GM08714 (cell line): ENCODE measurements at regions not wholly inside any gene's neighbourhood (a gene's known extent, or its start where the extent isn't known, plus 50 kb on each side); places are given as distances from the start of the nearest gene placed in this dataset.
"Not testable (repeated sequence)": the region's sequence is repeated elsewhere in the genome, so short reads cannot be mapped to it uniquely, and the experiment has no call there.

Source experiments
- H3K4me3 ChIP-seq: fragments of 200-500 bp; sonication (Bioruptor generic); 2 replicates; pipeline ENCODE4 v1.5.1; 2014; ENCODE audit warnings: mild to moderate bottlenecking, low read length, inconsistent platforms
- ZNF274 ChIP-seq: IDR thresholded peaks from 2 replicates; pipeline ENCODE4 v1.6.1; 2012; ENCODE audit warnings: mild to moderate bottlenecking, low read depth, low read length

DNA sequence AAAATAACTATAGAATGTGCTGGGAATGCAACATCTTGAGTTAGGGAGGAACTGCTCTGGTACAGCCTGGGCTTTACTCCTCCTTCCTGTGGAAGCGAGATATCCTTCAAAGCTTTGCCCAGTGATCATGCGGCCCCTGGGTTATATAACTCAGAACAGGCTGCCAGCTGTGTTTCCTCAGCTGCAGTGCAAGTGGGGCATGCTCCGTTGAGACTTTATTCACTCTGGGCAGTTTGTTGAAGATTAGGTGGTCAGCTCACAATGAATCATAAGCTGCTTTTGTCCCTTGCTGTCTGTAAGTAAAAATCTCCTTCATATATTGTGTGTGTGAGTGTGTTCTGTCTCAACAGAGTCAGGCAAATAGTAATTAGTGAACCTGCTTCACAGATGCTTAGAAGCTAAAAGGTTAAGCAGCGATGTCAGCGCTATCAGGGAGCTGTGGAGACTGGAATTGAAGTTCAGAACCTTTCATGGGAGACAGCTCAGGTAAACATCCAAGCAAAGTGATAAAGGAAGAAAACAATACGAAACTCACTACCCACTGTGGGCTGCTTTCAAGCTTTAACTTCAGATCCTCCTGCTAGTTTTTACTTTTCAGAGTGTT lies 688.4 kb downstream of the HTR1B start:
- H3K4me3 ChIP-seq: no peak overlapping the region
- no peak for TF ChIP-seq ZNF274

DNA sequence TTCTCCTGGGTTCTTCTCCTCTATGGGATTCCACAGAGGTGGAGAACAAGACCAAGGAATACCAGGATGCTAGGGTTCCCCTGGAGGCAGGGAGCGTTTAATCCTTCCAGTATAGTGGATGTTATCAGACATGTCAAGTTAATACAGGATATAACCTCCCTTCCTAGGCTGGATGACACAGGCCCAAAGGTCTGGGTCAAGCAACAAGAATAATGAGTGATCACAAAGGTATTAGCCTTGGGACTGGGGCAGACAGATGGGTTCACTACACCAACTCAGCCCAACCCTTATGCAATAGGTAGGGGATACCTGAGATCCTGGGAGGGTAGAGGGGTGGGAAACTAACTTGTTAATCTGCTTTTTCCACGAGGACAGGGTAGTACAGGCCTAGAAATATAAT lies 690.3 kb downstream of the HTR1B start:
- no peak overlapping the region for H3K4me3 ChIP-seq
- TF ChIP-seq ZNF274: no peak

DNA sequence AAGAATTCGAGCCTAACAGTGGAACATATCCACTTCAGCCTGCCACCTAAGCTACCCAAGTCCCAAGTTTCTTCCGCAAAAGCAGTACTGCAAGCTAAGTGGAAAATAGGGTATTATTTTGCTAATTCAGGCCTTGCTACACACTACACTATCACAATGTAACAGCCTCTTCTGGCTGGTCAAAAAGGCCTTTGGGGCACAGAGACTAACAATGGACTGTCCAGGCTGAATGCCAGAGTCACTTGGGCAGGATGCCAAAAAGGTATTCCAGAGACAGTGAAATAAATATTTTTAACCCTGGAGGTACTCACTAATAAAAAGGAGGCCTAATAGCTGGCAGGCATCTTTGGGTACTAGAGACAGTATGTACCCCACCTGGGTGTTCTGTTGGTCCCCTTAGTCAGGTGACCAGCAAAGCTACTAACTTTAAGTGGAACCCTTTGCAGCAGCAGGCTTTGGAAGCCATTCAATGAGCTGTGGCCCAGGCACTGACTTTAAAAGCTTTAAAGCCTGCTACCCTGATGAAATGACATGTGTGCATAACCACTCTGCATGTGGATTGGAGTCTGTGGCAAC lies 692.1 kb downstream of the HTR1B start:
- no peak overlapping the region for H3K4me3 ChIP-seq
- TF ChIP-seq ZNF274: no peak

DNA sequence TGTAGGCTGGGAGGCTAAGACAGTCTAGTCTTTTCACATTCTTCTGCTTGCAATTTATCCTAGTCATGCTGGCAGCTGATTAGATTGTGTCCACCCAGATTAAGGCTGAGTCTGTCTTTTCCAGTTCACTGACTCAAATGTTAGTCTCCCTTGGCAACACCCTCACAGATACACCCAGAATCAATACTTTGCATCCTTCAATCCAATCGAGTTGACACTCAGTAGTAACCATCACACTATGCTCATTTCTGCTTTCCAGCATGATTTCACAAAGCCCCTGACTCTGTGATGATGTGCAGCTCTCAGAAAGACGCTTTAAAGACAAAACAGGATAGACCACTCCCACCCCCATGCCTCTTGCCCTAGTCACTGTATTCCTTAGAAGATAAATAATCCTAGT lies 693.0 kb downstream of the HTR1B start:
- H3K4me3 ChIP-seq: no peak overlapping the region
- no peak for TF ChIP-seq ZNF274

DNA sequence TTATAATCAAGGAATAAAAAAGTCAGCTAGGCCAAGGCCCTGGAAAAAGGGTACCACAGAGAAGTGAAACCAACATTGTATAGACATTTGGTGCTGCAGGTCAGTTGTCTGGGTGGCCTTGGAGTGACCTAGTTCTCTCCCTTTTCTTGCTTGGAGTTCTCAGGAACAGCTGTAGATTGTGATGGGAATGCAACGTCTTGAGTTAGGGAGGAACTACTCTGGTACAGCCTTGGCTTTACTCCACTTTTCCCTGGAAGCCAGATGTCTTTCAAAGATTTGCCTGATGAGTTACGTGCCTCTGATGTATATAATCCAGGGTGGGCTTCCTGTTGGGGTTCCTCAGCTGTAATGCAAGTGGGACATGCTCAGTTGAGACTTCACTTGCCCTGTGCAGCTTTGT lies 694.7 kb downstream of the HTR1B start:
- no peak overlapping the region for H3K4me3 ChIP-seq
- no peak for TF ChIP-seq ZNF274

DNA sequence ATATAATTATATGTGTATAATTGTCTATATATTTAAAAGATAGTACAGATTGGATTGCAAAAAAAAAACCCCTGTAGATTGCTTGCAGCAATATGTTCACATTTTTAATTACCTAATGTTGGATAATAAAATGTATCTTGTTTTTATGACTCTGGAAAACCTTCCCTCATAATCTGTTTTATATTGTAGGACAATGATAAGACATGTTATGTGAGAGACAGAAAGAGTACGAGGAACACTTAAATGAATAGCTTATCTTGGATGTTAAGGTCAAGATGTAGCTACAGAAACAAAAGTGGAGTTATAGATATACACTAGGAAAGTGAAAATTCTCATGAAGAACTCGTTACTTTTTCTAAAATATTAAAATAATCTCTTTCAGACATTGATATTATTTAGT lies 691.6 kb upstream of the IMPG1 start:
- no peak overlapping the region for H3K4me3 ChIP-seq
- no peak for TF ChIP-seq ZNF274

DNA sequence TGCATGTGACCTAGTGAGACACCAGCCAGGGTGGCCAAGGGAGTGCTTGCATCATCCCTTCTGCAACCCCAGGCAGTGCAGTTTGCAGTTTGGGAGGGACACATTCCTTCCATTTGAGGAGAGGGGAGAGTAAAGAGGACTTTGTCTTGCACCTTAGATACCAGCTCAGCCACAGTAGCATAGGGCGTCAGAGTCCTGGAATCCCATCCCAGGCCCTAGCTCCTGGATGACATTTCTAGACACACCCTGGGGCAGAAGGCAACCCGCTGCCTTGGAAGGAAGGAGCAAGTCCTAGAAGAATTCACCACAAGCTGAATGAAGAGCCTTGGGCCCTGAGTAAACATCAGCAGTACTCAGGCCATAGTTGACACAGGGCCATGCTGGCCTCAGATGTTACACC lies 680.4 kb upstream of the IMPG1 start:
- TF ChIP-seq ZNF274: no peak
- H3K4me3 ChIP-seq: no peak overlapping the region

DNA sequence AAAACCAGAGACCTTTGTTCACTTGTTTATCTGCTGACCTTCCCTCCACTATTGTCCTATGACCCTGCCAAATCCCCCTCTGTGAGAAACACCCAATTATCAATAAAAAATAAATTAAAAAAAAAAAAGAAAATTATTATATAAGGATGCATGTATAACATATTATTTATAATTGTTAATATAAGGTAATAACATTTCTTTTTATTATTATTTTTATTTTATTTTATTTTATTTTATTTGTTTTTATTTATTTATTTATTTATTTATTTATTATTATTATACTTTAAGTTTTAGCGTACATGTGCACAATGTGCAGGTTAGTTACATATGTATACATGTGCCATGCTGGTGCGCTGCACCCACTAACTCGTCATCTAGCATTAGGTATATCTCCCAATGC lies 672.9 kb upstream of the IMPG1 start:
- H3K4me3 ChIP-seq: not testable (repeated sequence)

DNA sequence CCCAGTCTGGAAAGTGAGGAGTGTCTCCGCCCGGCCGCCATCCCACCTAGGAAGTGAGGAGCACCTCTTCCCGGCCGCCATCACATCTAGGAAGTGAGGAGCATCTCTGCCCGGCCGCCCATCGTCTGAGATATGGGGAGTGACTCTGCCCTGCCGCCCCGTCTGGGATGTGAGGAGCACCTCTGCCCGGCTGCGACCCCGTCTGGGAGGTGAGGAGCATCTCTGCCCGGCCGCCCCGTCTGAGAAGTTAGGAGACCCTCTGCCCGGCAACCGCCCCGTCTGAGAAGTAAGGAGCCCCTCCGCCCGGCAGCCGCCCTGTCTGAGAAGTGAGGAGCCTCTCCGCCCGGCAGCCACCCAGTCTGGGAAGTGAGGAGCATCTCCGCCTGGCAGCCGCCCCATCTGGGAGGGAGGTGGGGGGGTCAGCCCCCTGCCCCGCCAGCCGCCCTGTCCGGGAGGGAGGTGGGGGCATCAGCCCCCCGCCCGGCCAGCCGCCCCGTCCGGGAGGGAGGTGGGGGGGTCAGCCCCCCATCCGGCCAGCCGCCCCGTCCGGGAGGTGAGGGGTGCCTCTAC lies 671.8 kb upstream of the IMPG1 start:
- H3K4me3 ChIP-seq: not testable (repeated sequence)

DNA sequence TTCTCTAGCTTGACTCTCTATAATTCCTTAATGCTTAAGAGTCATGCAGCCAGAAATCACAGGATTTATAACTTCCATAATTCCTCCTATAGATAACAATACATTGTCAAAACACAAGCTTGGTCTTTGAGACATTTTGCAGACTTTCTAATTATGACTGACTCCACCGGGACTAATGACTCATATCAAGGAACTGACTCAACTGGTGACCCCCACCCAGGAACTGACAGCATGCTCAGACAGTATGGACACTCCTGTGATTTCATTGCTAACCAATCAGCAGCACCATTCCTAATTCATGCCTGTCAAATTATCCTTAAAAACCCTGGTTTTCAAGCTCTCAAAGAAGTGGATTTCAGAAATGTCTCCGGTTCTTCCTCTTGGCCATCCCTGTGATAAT lies 670.5 kb upstream of the IMPG1 start:
- no peak for TF ChIP-seq ZNF274
- H3K4me3 ChIP-seq: no peak overlapping the region

DNA sequence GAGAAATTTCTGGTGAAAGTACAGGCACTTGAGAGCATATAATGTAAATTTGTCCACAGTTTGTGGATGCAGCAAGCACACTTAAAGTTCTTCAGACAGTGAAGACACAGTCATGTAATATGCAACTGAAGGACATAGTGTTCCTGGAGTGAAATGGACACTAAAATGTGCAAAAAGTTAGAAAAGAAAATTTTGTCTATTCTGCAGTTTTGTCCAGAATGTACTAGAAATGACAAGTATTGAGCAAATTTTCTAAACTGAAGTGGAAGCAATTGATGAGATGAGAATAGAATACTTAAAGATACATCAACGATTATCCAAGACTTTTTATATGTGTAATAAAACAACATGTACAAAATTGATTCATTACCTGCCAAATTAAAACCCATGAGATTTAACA lies 647.0 kb upstream of the IMPG1 start:
- no peak overlapping the region for H3K4me3 ChIP-seq
- TF ChIP-seq ZNF274: no peak

DNA sequence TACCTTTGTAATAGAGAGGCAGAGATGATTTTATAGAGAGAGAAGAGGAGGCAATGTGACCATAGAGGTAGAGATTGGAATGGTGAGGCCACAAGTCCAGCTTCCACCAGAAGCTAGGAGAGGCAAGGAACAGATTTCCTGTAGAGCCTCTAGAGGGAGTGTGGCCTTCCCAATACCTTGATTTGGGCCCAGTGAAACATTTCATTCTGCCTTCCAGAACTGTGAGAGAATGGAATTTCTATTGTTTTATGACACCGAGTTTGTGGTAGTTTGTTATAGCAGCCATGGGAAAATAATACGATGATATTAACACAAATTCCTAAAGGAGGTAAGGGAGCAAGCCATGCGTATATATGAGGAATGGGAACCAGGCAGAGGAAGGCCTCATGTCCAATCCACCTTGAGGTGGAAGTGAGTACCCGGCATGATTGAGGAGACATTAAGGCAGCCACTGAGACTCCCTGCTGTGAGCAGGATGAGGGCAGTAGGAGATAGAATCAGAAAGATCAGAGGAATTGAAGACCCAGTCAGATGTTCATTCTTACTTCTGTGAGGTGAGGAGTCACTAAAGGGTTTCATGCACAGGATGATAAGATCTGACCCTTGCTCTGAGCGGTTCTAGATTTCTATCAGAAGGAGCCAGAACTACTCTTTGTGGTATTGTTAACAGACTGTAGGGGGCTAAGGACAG lies 636.3 kb upstream of the IMPG1 start:
- TF ChIP-seq ZNF274: no peak

DNA sequence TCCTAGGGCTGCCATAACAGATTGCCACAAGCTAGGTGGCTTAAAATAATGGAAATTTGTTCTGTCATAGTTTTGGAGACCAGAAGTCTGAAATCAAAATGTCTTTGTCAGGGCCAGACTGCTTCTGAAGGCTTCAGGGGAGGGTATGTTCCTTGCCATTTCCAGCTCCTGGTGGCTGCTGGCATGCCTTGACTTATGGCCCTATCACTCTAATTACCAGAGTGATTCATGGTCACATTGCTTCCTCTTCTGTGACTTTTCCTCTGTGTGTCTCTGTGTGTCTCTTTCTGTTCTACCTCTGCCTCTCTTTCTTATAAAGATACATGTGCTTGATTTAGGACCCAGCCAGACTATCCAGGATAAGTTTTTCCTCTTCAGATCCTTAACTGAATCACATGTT lies 635.2 kb upstream of the IMPG1 start:
- H3K4me3 ChIP-seq: no peak overlapping the region
- no peak for TF ChIP-seq ZNF274

More for the DNA sequence above, 636.3 kb upstream of the IMPG1 start:
- no peak overlapping the region for H3K4me3 ChIP-seq

DNA sequence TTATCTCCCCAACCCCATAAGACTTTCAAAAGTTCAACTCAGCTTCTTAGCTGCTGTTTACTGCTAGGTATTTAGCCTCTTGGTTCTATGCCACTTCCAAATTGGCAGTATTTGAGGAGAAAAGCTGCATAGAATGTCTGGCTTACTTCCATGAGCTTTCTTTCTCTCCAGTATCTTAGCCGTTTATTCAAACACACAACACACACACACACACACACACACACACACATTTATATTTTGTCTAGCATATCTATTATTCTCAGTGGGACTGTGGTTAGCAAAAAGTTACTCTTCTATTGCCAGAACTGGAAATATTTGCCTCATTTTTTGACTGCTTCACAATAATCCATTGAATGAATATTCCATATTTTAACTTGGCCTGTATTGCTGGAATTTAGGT lies 634.2 kb upstream of the IMPG1 start:
- TF ChIP-seq ZNF274: no peak

DNA sequence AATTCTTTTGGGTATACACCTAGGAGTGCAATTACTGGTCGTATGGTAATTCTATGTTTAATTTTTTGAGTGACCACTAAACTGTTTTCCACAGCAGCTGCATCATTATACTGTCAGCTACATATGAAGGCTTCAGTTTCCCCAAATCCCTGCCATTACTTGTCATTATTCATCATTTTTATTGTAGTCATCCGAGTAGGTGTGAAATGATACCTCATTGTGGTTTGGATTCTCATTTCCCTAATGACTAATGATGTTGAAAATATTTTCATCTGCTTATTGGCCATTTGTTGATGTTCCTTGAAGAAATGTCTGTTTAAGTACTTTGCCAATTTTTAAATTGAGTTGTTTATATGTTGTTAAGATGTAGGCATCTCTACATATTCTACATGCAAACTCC lies 633.6 kb upstream of the IMPG1 start:
- no peak for TF ChIP-seq ZNF274
- no peak overlapping the region for H3K4me3 ChIP-seq

More for the DNA sequence above, 634.2 kb upstream of the IMPG1 start:
- no peak overlapping the region for H3K4me3 ChIP-seq
